ENCODE measurements at regions not wholly inside any gene's neighbourhood (a gene's known extent, or its start where the extent isn't known, plus 50 kb on each side); places are given as distances from the start of the nearest gene placed in this dataset.
A peak's percentile ranks its signal among the peaks of the same experiment; 100 is the strongest.

DNA sequence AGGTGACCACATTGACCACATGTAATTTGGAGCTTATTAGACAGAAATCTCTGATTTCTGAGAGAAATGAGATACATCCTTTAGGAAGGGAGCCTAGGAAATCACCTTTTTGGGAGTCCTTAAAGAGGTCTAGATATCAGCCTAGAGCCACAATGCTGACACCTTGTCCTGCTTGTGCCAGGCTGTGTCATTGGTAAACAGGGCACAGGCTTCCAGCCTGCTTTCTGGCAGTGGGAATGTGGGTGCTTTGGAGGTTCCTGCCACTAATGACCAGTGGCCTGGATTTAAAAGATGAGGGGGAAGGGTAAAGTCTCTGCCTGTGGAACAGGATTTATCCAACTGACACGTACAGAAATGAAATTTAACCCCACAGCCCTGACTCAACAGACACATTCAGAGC, 169.8 kb upstream of the KBTBD8 start:
- no peaks in the 10 kb centered on the region for H3K79me1 ChIP-seq (replicated peaks; ENCODE audit: low read length, poor library complexity, severe bottlenecking)
- H3K36me3 ChIP-seq (ENCODE audit: control insufficient read depth in 1 of 2, insufficient read depth in 2 of 2, low read depth in 1 of 2, low read length in 2 of 2) = no peaks in the 10 kb centered on the region
- no peaks in the 10 kb centered on the region for H3K9me3 ChIP-seq (ENCODE audit: control insufficient read depth, low read length)
- no peak overlapping the region for H3K14ac ChIP-seq (ENCODE audit: low read length in 2 of 2)
- H2BK12ac ChIP-seq (ENCODE audit: low read length in 2 of 2) = no peak overlapping the region
- H3K4ac ChIP-seq (ENCODE audit: low read depth in 1 of 2, low read length in 2 of 2) = no peak overlapping the region
- no peak overlapping the region for H4K91ac ChIP-seq (ENCODE audit: low read length)
- H3K27ac ChIP-seq (ENCODE audit: low read length, poor library complexity, severe bottlenecking) = no peak overlapping the region
- H3K27me3 ChIP-seq (ENCODE audit: control insufficient read depth in 1 of 2, insufficient read depth in 1 of 2, low read length in 2 of 2) = peaks cover 0 to 20% of the 10 kb centered on the region in 2 experiments
- H4K8ac ChIP-seq (ENCODE audit: low read length) = no peak overlapping the region
- no CpG with 5 or more reads among the region's 1 CpG for WGBS
- no peak overlapping the region for H2BK15ac ChIP-seq (ENCODE audit: low read depth, poor library complexity, severe bottlenecking)
- no peak overlapping the region for H3K4me2 ChIP-seq (ENCODE audit: low read length, poor library complexity, severe bottlenecking)
- no peak overlapping the region for H2BK120ac ChIP-seq (ENCODE audit: low read depth, low read length)
- no peak overlapping the region for H2BK5ac ChIP-seq (ENCODE audit: low read depth, low read length, poor library complexity, severe bottlenecking)
- H3K23ac ChIP-seq (ENCODE audit: low read length in 2 of 2) = no peak overlapping the region
- no peak for DNase-seq
- no peak overlapping the region for H2AFZ ChIP-seq (ENCODE audit: low read depth, low read length)
- no peak overlapping the region for H2AK5ac ChIP-seq (ENCODE audit: low read length, severe bottlenecking)
- no peak overlapping the region for H3K18ac ChIP-seq (ENCODE audit: low read depth in 1 of 2, low read length in 2 of 2)
- H3K4me3 ChIP-seq (ENCODE audit: insufficient read depth in 1 of 2, low read depth in 1 of 2, low read length in 2 of 2) = no peak overlapping the region
- H3K9ac ChIP-seq (ENCODE audit: low read length) = no peak overlapping the region
- no peaks in the 10 kb centered on the region for H3K4me1 ChIP-seq (ENCODE audit: control insufficient read depth, insufficient read depth, low read depth, low read length)

DNA sequence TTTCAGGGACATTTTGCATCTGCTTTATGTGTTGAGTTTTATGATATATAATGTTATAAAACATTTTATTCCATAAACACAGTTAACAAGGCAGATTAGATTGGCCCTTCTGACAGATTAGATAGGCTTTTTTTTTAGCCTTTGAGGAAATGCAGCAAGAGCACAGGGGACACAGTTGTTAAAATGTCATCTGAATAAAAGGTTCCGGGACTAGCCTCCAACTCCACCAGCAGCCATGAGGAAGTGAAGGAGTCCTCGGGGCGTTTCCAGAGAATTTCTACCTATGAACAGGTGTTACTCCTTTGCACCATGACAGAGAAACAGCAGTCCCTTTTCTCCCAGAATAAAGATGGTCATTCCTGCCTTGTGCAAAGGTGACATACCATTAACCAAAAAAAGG, 167.8 kb upstream of the KBTBD8 start:
- no peak for DNase-seq
- H3K4ac ChIP-seq (ENCODE audit: low read depth in 1 of 2, low read length in 2 of 2) = no peak overlapping the region
- H2BK12ac ChIP-seq (ENCODE audit: low read length in 2 of 2) = no peak overlapping the region

GRCh38 chr3:66831931-66832330, 166.2 kb upstream of the KBTBD8 start:
- Histone ChIP-seq H3K18ac (ENCODE audit: low read depth in 1 of 2, low read length in 2 of 2) (no peak overlapping the region), H3K36me3 (ENCODE audit: control insufficient read depth in 1 of 2, insufficient read depth in 2 of 2, low read depth in 1 of 2, low read length in 2 of 2) (no peaks in the 10 kb centered on the region), H2BK12ac (ENCODE audit: low read length in 2 of 2) (no peak overlapping the region), H2AFZ (ENCODE audit: low read depth, low read length) (no peak overlapping the region), H3K27me3 (ENCODE audit: control insufficient read depth in 1 of 2, insufficient read depth in 1 of 2, low read length in 2 of 2) (peaks cover 0 to 19% of the 10 kb centered on the region in 2 experiments), H2BK15ac (ENCODE audit: low read depth, poor library complexity, severe bottlenecking) (no peak overlapping the region), H2AK5ac (ENCODE audit: low read length, severe bottlenecking) (no peak overlapping the region), H3K4me1 (ENCODE audit: control insufficient read depth, insufficient read depth, low read depth, low read length) (no peaks in the 10 kb centered on the region), H3K4me2 (ENCODE audit: low read length, poor library complexity, severe bottlenecking) (no peak overlapping the region), H3K4ac (ENCODE audit: low read depth in 1 of 2, low read length in 2 of 2) (no peak overlapping the region), H4K8ac (ENCODE audit: low read length) (no peak overlapping the region), H3K27ac (ENCODE audit: low read length, poor library complexity, severe bottlenecking) (no peak overlapping the region), H3K9me3 (ENCODE audit: control insufficient read depth, low read length) (no peaks in the 10 kb centered on the region), H3K23ac (ENCODE audit: low read length in 2 of 2) (no peak overlapping the region), H3K4me3 (ENCODE audit: insufficient read depth in 1 of 2, low read depth in 1 of 2, low read length in 2 of 2) (no peak overlapping the region), H4K91ac (ENCODE audit: low read length) (no peak overlapping the region), H3K14ac (ENCODE audit: low read length in 2 of 2) (no peak overlapping the region), H3K9ac (ENCODE audit: low read length) (no peak overlapping the region), H2BK5ac (ENCODE audit: low read depth, low read length, poor library complexity, severe bottlenecking) (no peak overlapping the region), H2BK120ac (ENCODE audit: low read depth, low read length) (no peak overlapping the region), H3K79me1 (replicated peaks; ENCODE audit: low read length, poor library complexity, severe bottlenecking) (no peaks in the 10 kb centered on the region)
- no peak for DNase-seq
- WGBS = no CpG with 5 or more reads among the region's 1 CpG

More for the DNA sequence above, 167.8 kb upstream of the KBTBD8 start:
- H3K4me2 ChIP-seq (ENCODE audit: low read length, poor library complexity, severe bottlenecking) = no peak overlapping the region
- H3K27me3 ChIP-seq (ENCODE audit: control insufficient read depth in 1 of 2, insufficient read depth in 1 of 2, low read length in 2 of 2) = peaks cover 0 to 26% of the 10 kb centered on the region in 2 experiments
- no peak overlapping the region for H4K8ac ChIP-seq (ENCODE audit: low read length)
- no peaks in the 10 kb centered on the region for H3K9me3 ChIP-seq (ENCODE audit: control insufficient read depth, low read length)
- H2AK5ac ChIP-seq (ENCODE audit: low read length, severe bottlenecking) = no peak overlapping the region
- no peaks in the 10 kb centered on the region for H3K4me1 ChIP-seq (ENCODE audit: control insufficient read depth, insufficient read depth, low read depth, low read length)
- no peak overlapping the region for H3K14ac ChIP-seq (ENCODE audit: low read length in 2 of 2)
- no peak overlapping the region for H3K4me3 ChIP-seq (ENCODE audit: insufficient read depth in 1 of 2, low read depth in 1 of 2, low read length in 2 of 2)
- no peak overlapping the region for H2AFZ ChIP-seq (ENCODE audit: low read depth, low read length)
- no peak overlapping the region for H2BK120ac ChIP-seq (ENCODE audit: low read depth, low read length)
- no peaks in the 10 kb centered on the region for H3K79me1 ChIP-seq (replicated peaks; ENCODE audit: low read length, poor library complexity, severe bottlenecking)
- H2BK5ac ChIP-seq (ENCODE audit: low read depth, low read length, poor library complexity, severe bottlenecking) = no peak overlapping the region
- H3K27ac ChIP-seq (ENCODE audit: low read length, poor library complexity, severe bottlenecking) = no peak overlapping the region
- H3K23ac ChIP-seq (ENCODE audit: low read length in 2 of 2) = no peak overlapping the region
- no peak overlapping the region for H3K9ac ChIP-seq (ENCODE audit: low read length)
- H3K18ac ChIP-seq (ENCODE audit: low read depth in 1 of 2, low read length in 2 of 2) = no peak overlapping the region
- 84% methylated on average over 3 of the region's 3 CpGs for WGBS
- no peaks in the 10 kb centered on the region for H3K36me3 ChIP-seq (ENCODE audit: control insufficient read depth in 1 of 2, insufficient read depth in 2 of 2, low read depth in 1 of 2, low read length in 2 of 2)
- H2BK15ac ChIP-seq (ENCODE audit: low read depth, poor library complexity, severe bottlenecking) = no peak overlapping the region
- no peak overlapping the region for H4K91ac ChIP-seq (ENCODE audit: low read length)

GRCh38 chr3:66836363-66837152, 161.5 kb upstream of the KBTBD8 start:
- peak; percentile 11 for DNase-seq
- Histone ChIP-seq H3K23ac (ENCODE audit: low read length in 2 of 2) (no peak overlapping the region), H3K9ac (ENCODE audit: low read length) (no peak overlapping the region), H2BK120ac (ENCODE audit: low read depth, low read length) (no peak overlapping the region), H3K4me3 (ENCODE audit: insufficient read depth in 1 of 2, low read depth in 1 of 2, low read length in 2 of 2) (no peak overlapping the region), H3K9me3 (ENCODE audit: control insufficient read depth, low read length) (no peaks in the 10 kb centered on the region), H3K14ac (ENCODE audit: low read length in 2 of 2) (no peak overlapping the region), H4K8ac (ENCODE audit: low read length) (no peak overlapping the region), H3K79me1 (replicated peaks; ENCODE audit: low read length, poor library complexity, severe bottlenecking) (no peaks in the 10 kb centered on the region), H3K18ac (ENCODE audit: low read depth in 1 of 2, low read length in 2 of 2) (no peak overlapping the region), H2AFZ (ENCODE audit: low read depth, low read length) (no peak overlapping the region), H2BK15ac (ENCODE audit: low read depth, poor library complexity, severe bottlenecking) (no peak overlapping the region), H3K4me2 (ENCODE audit: low read length, poor library complexity, severe bottlenecking) (no peak overlapping the region), H3K4ac (ENCODE audit: low read depth in 1 of 2, low read length in 2 of 2) (no peak overlapping the region), H2BK5ac (ENCODE audit: low read depth, low read length, poor library complexity, severe bottlenecking) (no peak overlapping the region), H4K91ac (ENCODE audit: low read length) (no peak overlapping the region), H3K27ac (ENCODE audit: low read length, poor library complexity, severe bottlenecking) (no peak overlapping the region), H3K27me3 (ENCODE audit: control insufficient read depth in 1 of 2, insufficient read depth in 1 of 2, low read length in 2 of 2) (peaks cover 0 to 7% of the 10 kb centered on the region in 2 experiments), H3K36me3 (ENCODE audit: control insufficient read depth in 1 of 2, insufficient read depth in 2 of 2, low read depth in 1 of 2, low read length in 2 of 2) (no peaks in the 10 kb centered on the region), H2BK12ac (ENCODE audit: low read length in 2 of 2) (no peak overlapping the region), H3K4me1 (ENCODE audit: control insufficient read depth, insufficient read depth, low read depth, low read length) (no peaks in the 10 kb centered on the region), H2AK5ac (ENCODE audit: low read length, severe bottlenecking) (no peak overlapping the region)
- 98% methylated on average over 5 of the region's 5 CpGs for WGBS
